GM23338 (cell line): ENCODE measurements at regions not wholly inside any gene's neighbourhood (a gene's known extent, or its start where the extent isn't known, plus 50 kb on each side); places are given as distances from the start of the nearest gene placed in this dataset.

Experiments
- ATAC-seq: fragments of 200-7000 bp; cut with Tn5 transposase; 3 replicates; pipeline ENCODE4 v1.9.1; 2020
- DNase-seq: peaks from one replicate; pipeline ENCODE4 v3.0.0-alpha.2; 2015; ENCODE audit warnings: low spot score
- H2AFZ ChIP-seq: fragments of 200-600 bp; sonication (generic); 2 replicates; pipeline ENCODE4 v1.8.0; 2016; ENCODE audit warnings: antibody characterized with exemption, mild to moderate bottlenecking, moderate library complexity
- H3F3A ChIP-seq: fragments of 200-600 bp; sonication (generic); replicated peaks from 2 replicates; pipeline ENCODE4 v1.8.0; 2017; ENCODE audit warnings: antibody characterized with exemption, mixed run types, low read depth
- H3K27ac ChIP-seq: fragments of 200-600 bp; sonication (generic); 2 replicates; pipeline ENCODE4 v1.6.1; 2016; ENCODE audit warnings: low read depth
- H3K27me3 ChIP-seq: fragments of 200-600 bp; sonication (generic); 2 replicates; pipeline ENCODE4 v1.8.0; 2016; ENCODE audit warnings: mild to moderate bottlenecking, mixed run types, moderate library complexity; ENCODE audit not compliant: insufficient read depth
- H3K36me3 ChIP-seq: fragments of 200-600 bp; sonication (generic); 2 replicates; pipeline ENCODE4 v1.8.0; 2016; ENCODE audit warnings: mild to moderate bottlenecking; ENCODE audit not compliant: insufficient read depth
- H3K4me1 ChIP-seq: fragments of 200-600 bp; sonication (generic); 2 replicates; pipeline ENCODE4 v1.8.0; 2016; ENCODE audit warnings: mild to moderate bottlenecking, moderate library complexity; ENCODE audit not compliant: insufficient read depth
- H3K4me2 ChIP-seq: fragments of 200-600 bp; sonication (generic); 2 replicates; pipeline ENCODE4 v1.7.1; 2017; ENCODE audit warnings: mixed run types
- H3K4me3 ChIP-seq: fragments of 200-600 bp; sonication (generic); 2 replicates; pipeline ENCODE4 v1.6.1; 2016; ENCODE audit warnings: mixed run types
- H3K79me2 ChIP-seq: fragments of 200-600 bp; sonication (generic); replicated peaks from 2 replicates; pipeline ENCODE4 v1.8.0; 2017; ENCODE audit warnings: mild to moderate bottlenecking; ENCODE audit not compliant: insufficient read depth
- H3K9me2 ChIP-seq: fragments of 200-600 bp; sonication (generic); 2 replicates; pipeline ENCODE4 v1.8.0; 2017; ENCODE audit not compliant: insufficient read depth
- H4K20me1 ChIP-seq: fragments of 200-600 bp; sonication (generic); replicated peaks from 2 replicates; pipeline ENCODE4 v1.8.0; 2017; ENCODE audit warnings: mild to moderate bottlenecking; ENCODE audit not compliant: insufficient read depth
- H3K27ac Mint-ChIP-seq: 2 replicates; pipeline ENCODE4 v1.8.0; 2020; ENCODE audit warnings: inconsistent platforms, mild to moderate bottlenecking, moderate library complexity, mixed read lengths
- H3K27me3 Mint-ChIP-seq: 3 replicates; pipeline ENCODE4 v1.8.0; 2022; ENCODE audit warnings: low read depth, mild to moderate bottlenecking, moderate library complexity, mixed read lengths, inconsistent platforms; ENCODE audit not compliant: insufficient read depth, poor library complexity
- H3K36me3 Mint-ChIP-seq: 3 replicates; pipeline ENCODE4 v1.8.0; 2021; ENCODE audit warnings: low read depth, mild to moderate bottlenecking, inconsistent platforms, moderate library complexity, mixed read lengths
- H3K4me1 Mint-ChIP-seq: 3 replicates; pipeline ENCODE4 v1.8.0; 2020; ENCODE audit warnings: mild to moderate bottlenecking, inconsistent platforms, mixed read lengths
- H3K4me3 Mint-ChIP-seq: 3 replicates; pipeline ENCODE4 v1.8.0; 2021; ENCODE audit warnings: moderate library complexity, mild to moderate bottlenecking, inconsistent platforms, mixed read lengths
- H3K9me3 Mint-ChIP-seq: 3 replicates; pipeline ENCODE4 v1.8.0; 2020; ENCODE audit warnings: moderate library complexity, mild to moderate bottlenecking, inconsistent platforms, mixed read lengths
- CREB1 ChIP-seq: fragments of 250-450 bp; sonication (Bioruptor Pico); IDR thresholded peaks from 2 replicates; pipeline ENCODE4 v1.5.0; 2020; ENCODE audit warnings: low read depth, mild to moderate bottlenecking, moderate library complexity
- CTCF ChIP-seq, 2 experiments: fragments of 200-600 bp in 1 of 2; sonication (generic) in 1 of 2; conservative IDR thresholded peaks; 2 replicates each; pipeline versions ENCODE4 v1.5.1 to v1.6.1; 2016 to 2017; ENCODE audit warnings: antibody characterized with exemption in 2 of 2, low read depth in 2 of 2, mild to moderate bottlenecking in 2 of 2, moderate library complexity in 1 of 2
- EZH2 ChIP-seq: fragments of 200-600 bp; sonication (generic); IDR thresholded peaks from one replicate; pipeline ENCODE4 v1.8.0; 2017; ENCODE audit warnings: antibody characterized with exemption, mild to moderate bottlenecking, low read depth; ENCODE audit not compliant: unreplicated experiment
- EZH2phosphoT487 ChIP-seq: fragments of 200-600 bp; sonication (generic); IDR thresholded peaks from one replicate; pipeline ENCODE4 v1.8.1; 2018; ENCODE audit warnings: antibody characterized with exemption; ENCODE audit not compliant: unreplicated experiment
- JUNB ChIP-seq: IDR thresholded peaks from one replicate; pipeline ENCODE4 v1.6.1; 2016; ENCODE audit warnings: antibody characterized with exemption; ENCODE audit not compliant: unreplicated experiment
- POLR2AphosphoS5 ChIP-seq: IDR thresholded peaks from 2 replicates; pipeline ENCODE4 v1.6.1; 2016; ENCODE audit warnings: antibody characterized with exemption, low read depth
- STAT1 ChIP-seq: IDR thresholded peaks from one replicate; pipeline ENCODE4 v1.6.1; 2016; ENCODE audit warnings: antibody characterized with exemption; ENCODE audit not compliant: unreplicated experiment
- ZNF114 ChIP-seq: fragments of 250-450 bp; sonication (Bioruptor Pico); IDR thresholded peaks from 2 replicates; pipeline ENCODE4 v1.5.0; 2020; ENCODE audit warnings: mild to moderate bottlenecking, moderate library complexity
- ZNF331 ChIP-seq: fragments of 250-450 bp; sonication (Bioruptor Pico); IDR thresholded peaks from 2 replicates; pipeline ENCODE4 v1.5.0; 2020; ENCODE audit warnings: low read depth, mild to moderate bottlenecking, moderate library complexity
- TF ChIP-seq, protein P1 (sequence below): IDR thresholded peaks from 2 replicates; pipeline ENCODE4 v1.6.1; 2016; ENCODE audit warnings: antibody characterized with exemption

DNA sequence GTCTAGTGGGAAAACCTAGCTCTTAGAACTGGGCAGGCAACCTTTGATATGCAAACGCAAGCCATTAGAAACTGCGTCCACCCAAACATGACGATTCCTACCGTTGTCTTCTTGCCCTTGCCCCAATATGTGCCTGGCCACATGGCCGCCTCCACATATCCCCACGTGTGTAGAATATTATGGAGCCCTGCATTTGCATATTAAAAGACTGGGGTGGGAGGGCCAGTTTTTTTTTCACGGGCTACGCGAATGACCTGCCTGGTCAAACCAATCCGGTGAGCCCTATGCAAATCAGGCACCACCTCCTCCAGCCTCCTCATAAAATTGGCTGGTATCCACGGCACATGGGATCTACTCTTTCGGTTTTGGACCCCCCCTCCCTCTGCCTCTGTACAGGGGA, 381.0 kb upstream of the RGMA start:
- Histone ChIP-seq H3K36me3 (no peaks in the 10 kb centered on the region), H3K27me3 (no peaks in the 10 kb centered on the region), H4K20me1 (no peaks in the 10 kb centered on the region), H3K4me2 (no peak overlapping the region), H3K79me2 (no peaks in the 10 kb centered on the region), H3K4me3 (no peak overlapping the region), H3K4me1 (peaks cover 29% of the 10 kb centered on the region), H3K27ac (no peak overlapping the region), H3K9me2 (no peaks in the 10 kb centered on the region; the same call in 1 of the 2 replicates), H3F3A (no peaks in the 10 kb centered on the region), H2AFZ (no peak overlapping the region)
- TF ChIP-seq CTCF (conservative IDR thresholded peaks at IDR 0.05; ENCODE audit: low read depth in 2 of 2) (no peak), CREB1 (CRISPR knock-in tag) (0 out of 2 replicates have a peak, but pooled peaks have one; percentile 26), POLR2AphosphoS5 (no peak)
- Mint-ChIP-seq H3K36me3 (peaks cover 11% of the 10 kb centered on the region; the same call in 2 of the 3 replicates), H3K27me3 (peaks cover 9% of the 10 kb centered on the region), H3K4me3 (no peak overlapping the region), H3K9me3 (peaks cover 6% of the 10 kb centered on the region; the same call in 2 of the 3 replicates), H3K27ac (no peak overlapping the region), H3K4me1 (peaks cover 31% of the 10 kb centered on the region)
- ATAC-seq (peak; percentile 65), DNase-seq (peak; percentile 63)

DNA sequence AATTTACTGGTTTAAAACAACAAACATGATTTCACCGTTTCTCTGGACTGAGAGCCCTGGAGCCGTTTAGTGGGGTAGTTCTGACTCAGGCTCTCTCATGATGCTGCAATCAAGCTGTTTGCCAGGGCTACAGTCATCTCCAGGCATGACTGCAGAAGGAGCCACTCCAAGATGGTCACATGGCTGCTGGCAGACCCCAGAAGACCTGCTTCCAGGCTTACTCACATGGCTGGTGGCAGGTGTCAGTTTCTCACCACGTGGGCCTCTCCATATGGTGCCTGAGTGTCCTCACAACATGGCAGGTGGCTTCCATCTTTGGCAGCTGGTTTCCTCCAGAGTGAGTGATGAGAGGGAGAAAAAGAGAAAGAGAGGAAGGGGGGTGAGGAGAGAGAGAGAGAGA, 378.3 kb upstream of the RGMA start:
- peaks cover 29% of the 10 kb centered on the region for H3K4me1 Mint-ChIP-seq
- TF ChIP-seq EZH2: no peak
- TF ChIP-seq ZNF114: no peak
- no peak for TF ChIP-seq STAT1
- no peak for TF ChIP-seq CREB1 (CRISPR knock-in tag)
- TF ChIP-seq POLR2AphosphoS5: no peak
- TF ChIP-seq CTCF (conservative IDR thresholded peaks at IDR 0.05; ENCODE audit: low read depth in 2 of 2): no peak
- no peak for TF ChIP-seq EZH2phosphoT487
- no peak for TF ChIP-seq JUNB
- TF ChIP-seq ZNF331 (CRISPR knock-in tag): no peak
- TF ChIP-seq, protein P1, sequence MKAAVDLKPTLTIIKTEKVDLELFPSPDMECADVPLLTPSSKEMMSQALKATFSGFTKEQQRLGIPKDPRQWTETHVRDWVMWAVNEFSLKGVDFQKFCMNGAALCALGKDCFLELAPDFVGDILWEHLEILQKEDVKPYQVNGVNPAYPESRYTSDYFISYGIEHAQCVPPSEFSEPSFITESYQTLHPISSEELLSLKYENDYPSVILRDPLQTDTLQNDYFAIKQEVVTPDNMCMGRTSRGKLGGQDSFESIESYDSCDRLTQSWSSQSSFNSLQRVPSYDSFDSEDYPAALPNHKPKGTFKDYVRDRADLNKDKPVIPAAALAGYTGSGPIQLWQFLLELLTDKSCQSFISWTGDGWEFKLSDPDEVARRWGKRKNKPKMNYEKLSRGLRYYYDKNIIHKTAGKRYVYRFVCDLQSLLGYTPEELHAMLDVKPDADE: no peak

More for the DNA sequence above, 378.3 kb upstream of the RGMA start:
- Histone ChIP-seq H3K4me3 (no peak overlapping the region), H3K36me3 (no peaks in the 10 kb centered on the region), H3K9me2 (no peaks in the 10 kb centered on the region; the same call in 1 of the 2 replicates), H3F3A (no peaks in the 10 kb centered on the region), H3K4me2 (no peak overlapping the region), H2AFZ (no peak overlapping the region), H3K79me2 (no peaks in the 10 kb centered on the region), H3K27ac (no peak overlapping the region), H4K20me1 (no peaks in the 10 kb centered on the region), H3K4me1 (peaks cover 29% of the 10 kb centered on the region), H3K27me3 (no peaks in the 10 kb centered on the region)
- no peak for ATAC-seq
- H3K9me3 Mint-ChIP-seq: peaks cover 4% of the 10 kb centered on the region; the same call in 2 of the 3 replicates
- H3K36me3 Mint-ChIP-seq: peaks cover 6% of the 10 kb centered on the region; the same call in 2 of the 3 replicates
- peaks cover 11% of the 10 kb centered on the region for H3K27me3 Mint-ChIP-seq
- no peak for DNase-seq
- H3K27ac Mint-ChIP-seq: no peak overlapping the region; the same call in 1 of the 2 replicates
- H3K4me3 Mint-ChIP-seq: no peak overlapping the region
